Cardiac septum (tissue), 1 donor: ENCODE measurements at regions not wholly inside any gene's neighbourhood (a gene's known extent, or its start where the extent isn't known, plus 50 kb on each side); places are given as distances from the start of the nearest gene placed in this dataset.
A peak's percentile ranks its signal among the peaks of the same experiment; 100 is the strongest.

ENCODE experiments used
- DNase-seq: peaks from one replicate; pipeline ENCODE4 v3.0.0-alpha.2; 2020; ENCODE audit warnings: low spot score
- intact Hi-C: fragments of 100-400 bp; cut with DNase I; formaldehyde crosslinking; loops from one replicate; pipeline ENCODE4 v1.14.0; 2022
- donor health status: DM: no; HTN: no; CAD: no.

DNA sequence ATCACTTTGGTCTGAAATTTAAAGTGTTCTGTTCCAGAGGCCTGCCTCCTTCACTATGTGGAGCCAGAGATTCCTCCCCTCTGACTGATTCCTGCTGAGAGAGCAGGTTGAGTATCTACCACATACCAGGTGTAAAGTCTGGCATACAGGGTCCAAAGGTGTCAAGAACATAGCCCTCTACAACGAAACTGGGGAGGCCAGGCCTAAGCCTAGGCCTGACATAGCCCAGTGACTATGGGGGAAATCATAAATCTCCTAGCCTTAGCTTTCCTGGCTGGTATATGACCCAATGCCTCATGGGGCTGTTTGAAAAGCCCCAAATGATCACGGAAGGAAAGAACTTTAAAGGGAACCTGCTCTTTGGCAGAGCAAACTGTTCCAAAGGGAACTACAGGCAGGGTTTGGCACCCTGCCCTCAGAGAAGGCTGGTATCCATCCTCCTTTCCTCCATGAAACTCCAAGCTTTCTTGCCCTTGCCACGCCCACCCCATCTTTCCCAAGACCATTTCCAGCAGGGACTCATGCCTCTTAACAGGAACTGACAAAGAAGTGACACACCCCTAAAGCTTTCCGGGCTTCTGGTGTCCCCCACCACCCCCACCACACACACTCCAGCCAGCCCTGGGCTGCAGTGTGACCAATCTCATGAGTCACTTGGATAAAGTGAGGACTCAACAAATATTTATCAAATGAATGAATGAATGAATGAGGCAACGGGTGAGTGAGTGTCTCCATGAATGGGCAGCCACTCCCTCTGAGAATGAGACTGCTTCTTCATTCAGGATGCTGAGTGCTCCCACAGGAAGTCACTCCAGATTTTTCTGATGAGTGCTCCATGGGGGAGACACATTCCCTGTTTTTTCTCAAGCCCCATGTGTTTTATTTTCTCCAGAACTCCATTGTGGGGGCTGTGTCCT, 93.3 kb upstream of the CALM2 start:
- DNase-seq: peak; percentile 69
- intact Hi-C loops: loop anchor here (5.0 kb wide), 2 partner anchors 43 to 182 kb away; no protein-coding TSS in a partner anchor

DNA sequence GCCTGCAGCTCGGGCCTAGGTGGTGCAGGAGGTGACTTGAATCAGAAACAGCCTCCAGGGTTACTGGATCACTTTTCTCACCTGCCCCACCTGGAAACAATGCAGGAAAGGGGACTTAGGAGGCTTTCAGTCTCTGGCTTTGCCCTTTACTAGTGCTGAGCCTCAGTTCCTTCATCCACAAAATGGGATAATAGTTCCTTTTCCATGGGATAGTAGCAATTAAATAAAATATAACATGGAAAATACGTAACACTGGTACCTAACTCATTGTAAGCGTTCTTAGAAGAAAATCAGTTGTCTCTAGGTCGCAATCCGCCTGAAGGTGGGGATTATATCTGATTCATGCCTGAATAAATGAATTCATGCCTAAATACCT, 91.4 kb upstream of the CALM2 start:
- DNase-seq: no peak
- intact Hi-C loops: no loop called here

DNA sequence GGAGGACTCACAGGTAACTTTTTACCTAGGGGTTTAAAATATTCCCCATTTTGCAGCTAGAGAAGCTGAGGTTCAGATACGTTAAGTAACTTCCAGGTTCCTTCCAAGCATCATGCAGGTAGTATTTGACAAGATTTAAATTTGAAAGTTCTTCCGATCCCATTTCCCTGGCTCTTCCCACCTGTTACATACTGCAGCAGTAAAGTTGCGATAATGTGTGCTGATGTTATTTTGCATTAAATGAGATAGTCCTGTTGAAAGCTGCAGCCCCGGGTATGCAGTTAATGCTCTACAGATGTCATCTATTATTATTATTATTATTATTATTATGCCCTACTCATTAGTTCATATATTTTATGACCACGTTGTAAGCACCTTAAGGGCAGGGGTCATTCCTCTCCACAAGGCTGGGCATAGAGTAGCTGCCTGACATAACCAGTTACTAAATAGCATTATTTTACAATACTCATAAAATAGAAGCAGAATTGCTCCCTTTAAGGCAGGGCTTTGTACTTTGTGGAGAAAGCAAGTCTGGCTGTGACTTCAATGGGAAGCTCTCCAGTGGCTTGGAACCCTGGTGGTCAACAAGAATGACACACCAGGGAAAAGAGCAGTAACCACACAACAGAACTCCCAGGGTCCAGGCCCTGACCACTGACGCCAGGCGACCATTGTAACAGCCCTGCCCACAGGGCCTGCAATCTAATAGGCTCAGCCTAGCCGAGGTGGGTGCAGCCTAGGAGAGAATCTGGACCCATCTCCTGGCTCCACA, 90.8 kb upstream of the CALM2 start:
- DNase-seq: no peak
- intact Hi-C loops: no loop called here

DNA sequence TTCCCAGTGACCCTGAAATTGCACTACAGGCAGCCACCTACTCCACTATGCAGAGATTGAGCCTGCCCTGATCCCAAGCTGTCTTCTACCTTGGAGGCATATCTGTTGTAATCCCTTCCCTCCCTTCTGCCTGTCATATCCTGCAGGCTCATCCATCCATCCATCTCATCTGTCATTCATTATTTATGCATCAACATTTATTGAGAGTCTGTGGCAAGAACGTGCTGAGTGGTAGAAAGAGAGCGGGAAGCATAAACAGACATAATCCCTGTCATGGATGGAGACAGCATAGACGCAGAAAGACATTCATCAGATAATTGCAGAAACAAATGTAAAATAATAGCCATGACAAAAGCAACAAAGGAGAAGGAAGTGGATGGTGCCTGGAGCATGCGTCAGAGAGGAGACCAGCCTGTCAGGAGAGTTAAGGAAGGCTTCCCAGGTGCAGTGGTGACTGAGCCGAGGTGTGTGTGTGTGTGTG, 89.5 kb upstream of the CALM2 start:
- no peak for DNase-seq
- intact Hi-C loops: no loop called here

DNA sequence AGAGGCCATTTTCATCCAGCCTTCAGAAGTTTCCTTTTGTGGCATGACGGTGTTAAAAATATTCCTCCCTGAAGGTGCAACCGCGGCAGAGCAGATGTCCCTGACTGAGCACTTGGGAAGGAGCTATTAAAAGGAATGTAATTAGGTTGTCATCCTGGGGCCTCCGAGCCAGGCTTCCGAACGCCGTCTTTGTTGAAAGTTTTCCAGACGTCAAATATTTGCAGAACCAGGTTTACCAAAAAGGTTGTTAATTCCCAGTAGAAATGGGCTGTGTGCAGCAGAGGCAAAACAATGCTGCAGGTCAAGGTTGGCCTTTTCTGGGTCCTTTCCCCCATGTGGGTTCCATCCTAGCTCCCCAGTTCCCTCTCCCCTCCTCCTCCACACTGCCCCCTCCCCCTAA, 88.8 kb upstream of the CALM2 start:
- no peak for DNase-seq
- intact Hi-C loops: no loop called here

DNA sequence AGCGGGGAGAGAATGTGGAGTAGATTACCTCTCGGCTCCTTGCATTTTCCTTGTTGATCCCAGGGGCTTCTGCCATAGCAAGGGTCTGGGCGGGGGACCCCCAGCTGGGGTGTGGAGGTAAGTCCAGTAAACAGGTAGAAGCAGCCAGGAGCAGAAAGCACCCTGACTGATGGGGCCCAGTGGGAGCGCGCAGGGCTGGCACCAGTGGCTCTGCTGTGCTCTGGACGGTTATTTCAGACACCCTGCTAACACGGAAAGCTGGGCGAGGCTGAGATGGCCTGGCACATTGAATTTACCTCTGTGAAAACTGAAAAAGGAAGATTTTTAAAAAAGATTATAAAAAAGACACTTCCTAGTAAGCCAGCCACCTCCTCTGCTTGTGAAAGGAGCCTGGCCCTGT, 88.4 kb upstream of the CALM2 start:
- no peak for DNase-seq
- intact Hi-C loops: no loop called here

DNA sequence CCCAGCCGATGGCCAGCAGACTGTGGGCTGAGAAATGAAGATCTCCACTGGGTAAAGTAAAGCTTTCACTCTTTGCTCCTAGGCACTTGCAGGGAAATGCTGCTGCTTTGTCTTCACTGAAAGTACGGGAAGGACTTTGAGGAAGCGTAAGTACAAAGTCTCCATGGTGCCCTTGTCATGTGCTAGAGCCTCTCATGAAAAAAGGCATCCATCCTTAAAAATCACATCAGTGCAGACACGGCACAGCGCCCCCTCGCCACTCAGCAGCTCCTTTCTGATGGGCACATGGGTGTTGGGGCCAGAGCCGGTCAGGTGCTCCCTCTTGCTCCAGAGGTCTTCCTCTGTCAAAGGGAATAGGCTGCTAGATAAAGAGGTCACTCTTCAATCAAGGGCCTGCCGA, 87.8 kb upstream of the CALM2 start:
- DNase-seq: no peak
- intact Hi-C loops: no loop called here

DNA sequence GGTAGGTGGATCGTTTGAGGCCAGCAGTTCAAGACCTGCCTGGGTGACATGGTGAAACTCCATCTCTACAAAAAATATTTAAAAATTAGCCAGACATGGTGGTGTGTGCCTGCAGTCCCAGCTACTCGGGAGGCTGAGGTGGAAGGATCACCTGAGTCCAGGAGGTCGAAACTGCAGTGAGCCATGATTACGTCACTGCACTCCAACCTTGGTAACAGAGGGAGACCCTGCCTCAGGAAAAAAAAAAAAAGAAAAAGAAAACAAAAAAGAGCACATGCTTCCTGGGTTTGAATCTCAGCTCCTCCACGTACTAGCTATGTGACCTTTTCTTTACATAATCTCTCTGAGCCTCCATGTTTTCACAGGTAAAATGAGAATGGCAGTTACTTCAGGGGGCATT, 86.3 kb upstream of the CALM2 start:
- intact Hi-C loops: no loop called here
- no peak for DNase-seq

DNA sequence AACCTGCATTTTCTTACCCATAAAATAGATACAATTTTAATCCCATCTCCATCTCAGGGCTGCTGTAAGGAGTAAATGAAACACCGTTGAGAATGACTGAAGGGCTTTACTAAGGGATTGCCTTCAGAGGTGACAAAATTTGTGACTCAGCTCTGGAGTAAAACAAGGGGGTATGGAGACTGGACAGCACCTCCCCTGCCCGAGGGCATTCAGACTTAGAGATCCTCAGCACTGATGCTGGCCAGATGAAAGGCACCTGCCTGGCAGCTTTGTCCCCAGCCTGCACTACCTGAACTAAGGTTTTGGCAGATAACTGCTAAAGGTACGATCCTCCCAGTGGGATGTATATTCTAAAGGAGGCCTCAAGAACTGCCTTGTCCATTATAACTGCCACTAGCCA, 84.7 kb upstream of the CALM2 start:
- DNase-seq: no peak
- intact Hi-C loops: no loop called here

DNA sequence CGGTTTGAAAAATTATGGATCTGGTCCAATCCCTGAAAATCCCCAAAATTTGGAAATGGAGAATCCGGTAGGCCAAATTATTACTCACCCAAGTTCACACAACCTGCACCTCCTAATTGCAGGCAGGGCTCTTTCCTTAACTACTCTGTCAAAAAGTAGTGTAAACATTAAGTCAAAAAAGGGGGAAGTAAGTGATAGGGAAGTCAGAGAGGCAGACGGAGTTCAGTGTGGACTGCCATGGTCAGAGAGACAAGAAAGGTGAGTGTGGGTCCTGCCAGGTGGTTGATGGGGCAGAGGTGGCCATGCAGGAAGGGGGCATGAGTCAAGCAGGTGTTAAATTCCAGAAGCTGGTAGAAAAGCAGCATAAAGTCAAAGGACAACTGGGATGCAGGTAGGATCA, 83.5 kb upstream of the CALM2 start:
- no peak for DNase-seq
- intact Hi-C loops: no loop called here

DNA sequence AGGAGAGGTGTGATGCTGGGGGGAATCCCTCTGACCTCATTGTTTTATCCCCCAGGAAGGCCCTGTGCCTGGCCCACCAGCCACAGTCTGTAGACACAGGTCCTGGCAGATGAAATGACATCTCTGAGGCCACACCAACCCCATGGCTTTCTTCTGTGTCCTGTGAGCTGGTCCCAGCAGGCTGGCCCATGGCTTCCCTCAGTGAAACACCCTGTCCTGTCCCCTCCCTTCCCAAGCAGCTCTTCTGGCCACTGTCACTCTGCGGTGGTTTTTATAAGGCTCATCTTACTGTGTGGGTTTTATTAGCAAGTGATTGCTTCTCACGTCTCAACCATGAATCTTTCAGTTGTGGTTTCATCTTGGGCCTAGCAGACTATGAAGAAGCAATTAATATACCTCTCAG, 81.6 kb upstream of the CALM2 start:
- no peak for DNase-seq
- intact Hi-C loops: no loop called here

DNA sequence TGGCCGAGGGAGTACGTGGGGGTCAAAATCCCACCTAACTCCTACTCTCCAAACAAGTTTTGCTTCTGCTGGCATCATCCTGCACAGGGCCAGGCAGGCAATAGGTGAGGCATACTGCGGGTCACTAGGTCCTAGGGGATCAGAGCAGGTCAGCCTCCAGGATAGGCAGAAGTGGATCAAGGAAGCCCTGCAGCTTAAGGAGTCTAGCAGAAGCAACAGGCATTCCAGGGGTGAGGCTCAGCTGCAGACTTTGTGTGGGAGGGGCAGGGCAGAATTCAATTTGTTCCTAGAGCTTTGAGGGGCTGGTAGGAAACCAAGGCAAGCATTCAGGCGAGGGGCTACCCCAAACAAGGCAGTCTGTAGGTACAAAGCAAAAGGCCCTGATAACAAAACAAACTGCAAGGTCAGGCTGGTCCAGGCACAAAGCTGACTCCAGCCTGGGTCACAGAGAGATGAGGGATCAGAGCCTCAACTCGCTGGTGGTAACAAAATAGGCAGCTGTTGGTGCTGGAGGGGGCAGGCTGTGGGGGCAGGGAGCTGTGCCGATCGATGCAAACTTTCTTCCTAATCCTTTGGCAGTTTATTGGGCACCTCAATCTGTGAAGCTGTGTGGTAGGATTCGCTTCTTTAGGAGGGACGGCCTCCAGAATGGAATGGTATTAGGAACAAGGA, 80.2 kb upstream of the CALM2 start:
- DNase-seq: no peak
- intact Hi-C loops: no loop called here

DNA sequence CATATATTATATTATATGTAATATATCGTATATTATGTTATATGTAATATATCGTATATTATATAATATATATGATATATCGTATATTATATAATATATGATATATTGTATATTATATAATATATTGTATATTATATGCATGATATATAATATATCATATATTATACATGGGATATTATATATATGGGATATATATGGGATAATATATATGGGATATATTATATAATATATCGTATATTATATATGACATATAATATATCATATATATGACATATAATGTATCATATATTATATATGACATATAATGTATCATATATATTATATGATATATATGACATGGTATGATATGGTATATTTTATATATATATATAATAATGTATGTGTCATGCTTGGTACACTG, 79.5 kb upstream of the CALM2 start:
- no peak for DNase-seq
- intact Hi-C loops: no loop called here

DNA sequence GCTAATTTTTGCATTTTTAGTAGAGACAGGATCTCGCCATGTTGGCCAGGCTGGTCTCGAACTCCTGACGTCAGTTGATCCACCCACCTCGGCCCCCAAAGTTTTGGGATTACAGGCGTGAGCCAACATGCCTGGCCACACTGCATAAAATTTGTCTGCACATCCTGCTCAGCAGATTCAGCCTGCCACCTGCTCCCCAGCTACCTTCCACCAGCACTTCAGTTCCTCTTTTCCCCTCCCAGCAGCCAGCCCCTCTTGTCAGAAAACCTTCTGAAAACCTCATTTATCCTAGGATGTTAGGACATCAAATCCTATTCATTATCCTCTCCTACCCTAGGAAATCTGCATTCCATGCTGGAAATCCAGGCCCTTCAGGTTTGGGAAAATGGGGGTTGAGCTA, 78.2 kb upstream of the CALM2 start:
- no peak for DNase-seq
- intact Hi-C loops: no loop called here

DNA sequence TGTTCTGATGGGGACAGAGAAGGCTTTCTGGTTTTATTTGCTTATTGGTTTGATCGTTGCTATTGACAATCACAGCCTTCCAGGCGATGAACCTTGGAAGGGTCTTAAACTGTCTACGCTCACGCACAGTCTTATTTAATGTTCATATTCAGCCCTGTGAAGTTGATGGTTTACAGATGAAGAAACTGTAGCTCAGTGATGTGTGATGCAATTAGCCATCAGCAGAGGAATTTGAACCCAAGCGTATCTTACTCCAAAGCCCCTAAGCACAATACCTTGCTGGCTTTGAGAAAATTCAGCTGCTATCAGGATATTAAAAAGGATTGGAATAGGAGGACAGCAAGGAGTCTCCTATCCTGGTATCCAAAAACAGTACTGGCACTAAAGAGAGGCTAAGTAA, 77.1 kb upstream of the CALM2 start:
- DNase-seq: no peak
- intact Hi-C loops: no loop called here

DNA sequence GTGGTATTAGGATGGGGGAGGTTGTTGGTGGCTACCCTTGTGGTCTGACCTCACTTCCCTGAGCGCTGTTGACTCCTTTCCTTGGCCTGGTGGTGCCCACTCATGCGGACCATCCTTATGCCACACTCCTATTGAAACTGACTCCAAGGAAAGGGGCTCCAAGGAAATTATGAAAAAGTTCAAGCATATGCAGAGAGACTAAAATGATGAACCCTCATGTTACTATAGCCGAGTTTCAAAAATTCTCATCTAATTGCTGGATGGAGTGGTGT, 75.0 kb upstream of the CALM2 start:
- DNase-seq: no peak
- intact Hi-C loops: no loop called here

DNA sequence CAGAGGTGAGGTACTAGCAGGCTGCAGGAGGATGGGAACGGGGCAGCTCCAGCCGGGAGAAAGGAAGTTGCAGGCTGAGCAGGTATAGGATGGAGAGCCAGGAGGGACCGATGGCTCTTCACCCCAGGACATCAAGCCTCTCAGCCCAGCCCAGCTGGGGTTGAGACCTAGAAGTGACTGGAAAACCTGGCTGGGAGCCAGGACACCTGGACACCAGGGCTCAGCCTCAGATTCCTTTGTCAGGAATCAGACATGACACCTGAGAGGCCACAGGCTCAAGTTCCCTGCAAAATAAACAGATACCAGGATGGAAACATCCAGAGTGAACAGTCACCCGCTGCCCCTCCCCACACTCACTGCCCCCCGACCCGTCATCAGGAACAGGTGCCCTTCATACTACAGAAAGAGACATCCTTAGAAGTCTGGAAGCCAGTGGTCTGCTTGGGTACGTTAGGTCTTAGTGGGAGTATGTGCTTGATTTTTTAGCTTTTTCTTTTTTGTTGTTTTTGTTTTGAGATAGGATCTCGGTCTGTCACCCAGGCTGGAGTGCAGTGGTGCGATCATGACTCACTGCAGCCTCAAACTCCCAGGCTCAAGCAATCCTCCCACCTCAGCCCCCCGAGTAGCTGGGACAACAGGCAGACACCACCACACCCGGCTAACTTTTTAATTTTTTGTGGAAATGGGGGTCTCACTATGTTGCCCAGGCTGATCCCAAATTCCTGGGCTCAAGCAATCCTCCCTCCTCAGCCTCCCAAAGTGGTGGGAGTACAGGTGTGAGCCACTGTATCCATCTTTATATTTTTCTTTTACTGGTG, 74.5 kb upstream of the CALM2 start:
- DNase-seq: no peak
- intact Hi-C loops: no loop called here

DNA sequence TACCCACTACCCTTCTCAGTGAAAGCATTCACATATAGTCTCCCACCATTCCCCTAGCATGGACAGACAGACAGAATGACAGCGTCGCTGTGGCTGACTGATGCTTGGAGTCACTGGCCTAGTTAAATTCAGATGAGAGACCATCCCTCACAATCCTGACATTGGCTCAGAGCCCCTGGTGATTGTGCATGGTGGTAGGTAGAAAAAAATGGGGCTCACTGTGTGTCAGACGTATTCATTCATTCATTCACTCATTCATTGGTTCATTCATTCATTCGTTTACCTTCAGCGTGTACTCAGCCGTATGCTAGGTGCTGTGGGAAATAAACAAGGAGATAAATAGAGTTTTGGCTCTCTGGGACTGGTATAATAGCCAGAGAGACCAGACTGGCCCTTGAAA, 73.6 kb upstream of the CALM2 start:
- intact Hi-C loops: no loop called here

DNA sequence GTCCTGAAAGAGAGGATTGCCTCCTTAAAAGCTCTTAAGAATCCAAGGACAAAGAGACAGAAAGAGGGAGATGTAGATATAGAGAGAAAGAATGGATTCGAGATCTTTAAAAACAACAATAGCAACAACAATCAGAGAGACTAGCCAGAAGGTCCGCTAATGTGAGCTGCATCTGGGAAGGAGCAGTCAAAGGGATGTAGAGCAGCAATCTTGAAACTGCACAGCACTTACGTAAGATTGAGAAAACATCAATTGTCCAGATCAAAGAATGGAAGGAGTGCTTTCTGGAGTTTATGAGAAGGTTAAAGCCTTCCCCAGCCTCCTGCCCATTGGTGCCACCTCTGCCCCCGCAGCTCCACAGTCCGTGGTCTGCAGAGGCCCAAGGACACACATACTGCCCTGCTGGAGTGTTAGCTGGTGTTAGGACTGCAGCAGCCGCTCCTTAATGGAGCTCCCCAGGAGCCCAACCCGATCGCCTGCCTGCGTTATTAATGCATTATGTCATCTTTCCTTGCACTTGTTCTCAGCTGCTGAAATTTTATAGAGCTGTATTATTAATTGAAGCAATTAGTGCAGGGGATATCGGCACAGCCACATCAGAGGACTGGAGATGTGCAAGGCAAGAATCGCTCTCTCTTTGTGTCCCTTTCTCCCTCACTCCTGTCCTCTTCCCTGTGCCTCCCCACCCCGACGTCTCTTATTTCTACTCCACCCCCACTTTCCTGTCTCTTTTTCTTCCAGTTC, 73.0 kb upstream of the CALM2 start:
- DNase-seq: no peak
- intact Hi-C loops: no loop called here

More for the DNA sequence above, 73.6 kb upstream of the CALM2 start:
- no peak for DNase-seq
